Parathyroid adenoma (tissue), 2 donors: ENCODE measurements at regions not wholly inside any gene's neighbourhood (a gene's known extent, or its start where the extent isn't known, plus 50 kb on each side); places are given as distances from the start of the nearest gene placed in this dataset.

Experiments
- H2AFZ ChIP-seq: fragments of 300-600 bp; sonication (generic); one replicate; pipeline ENCODE4 v1.7.0; 2017; ENCODE audit warnings: antibody characterized with exemption, mild to moderate bottlenecking
- H3K27ac ChIP-seq: fragments of 300-600 bp; sonication (generic); one replicate; pipeline ENCODE4 v1.7.0; 2017
- H3K27me3 ChIP-seq: fragments of 300-600 bp; sonication (generic); one replicate; pipeline ENCODE4 v1.7.0; 2017; ENCODE audit warnings: low read length; ENCODE audit not compliant: control insufficient read depth, insufficient read depth
- H3K36me3 ChIP-seq: fragments of 300-600 bp; sonication (generic); one replicate; pipeline ENCODE4 v1.7.0; 2017; ENCODE audit warnings: low read length; ENCODE audit not compliant: control insufficient read depth, insufficient read depth
- H3K4me1 ChIP-seq: fragments of 300-600 bp; sonication (generic); one replicate; pipeline ENCODE4 v1.7.0; 2017; ENCODE audit warnings: control low read depth
- H3K4me2 ChIP-seq: fragments of 300-600 bp; sonication (generic); one replicate; pipeline ENCODE4 v1.7.0; 2017; ENCODE audit warnings: low read length
- H3K4me3 ChIP-seq: fragments of 300-600 bp; sonication (generic); one replicate; pipeline ENCODE4 v1.7.0; 2017; ENCODE audit warnings: low read depth, low read length
- H3K79me2 ChIP-seq: fragments of 300-600 bp; sonication (generic); one replicate; pipeline ENCODE4 v1.7.0; 2017; ENCODE audit warnings: control low read depth
- H3K9ac ChIP-seq: fragments of 300-600 bp; sonication (generic); one replicate; pipeline ENCODE4 v1.7.0; 2017; ENCODE audit warnings: mild to moderate bottlenecking
- H3K9me3 ChIP-seq: fragments of 300-600 bp; sonication (generic); one replicate; pipeline ENCODE4 v1.7.0; 2017; ENCODE audit warnings: low read length; ENCODE audit not compliant: control insufficient read depth
- CTCF ChIP-seq: fragments of 300-600 bp; sonication (generic); IDR thresholded peaks from one replicate; pipeline ENCODE4 v1.7.0; 2017; ENCODE audit warnings: antibody characterized with exemption, mild to moderate bottlenecking
- donor health status: primary hyperparathyroidism.

DNA sequence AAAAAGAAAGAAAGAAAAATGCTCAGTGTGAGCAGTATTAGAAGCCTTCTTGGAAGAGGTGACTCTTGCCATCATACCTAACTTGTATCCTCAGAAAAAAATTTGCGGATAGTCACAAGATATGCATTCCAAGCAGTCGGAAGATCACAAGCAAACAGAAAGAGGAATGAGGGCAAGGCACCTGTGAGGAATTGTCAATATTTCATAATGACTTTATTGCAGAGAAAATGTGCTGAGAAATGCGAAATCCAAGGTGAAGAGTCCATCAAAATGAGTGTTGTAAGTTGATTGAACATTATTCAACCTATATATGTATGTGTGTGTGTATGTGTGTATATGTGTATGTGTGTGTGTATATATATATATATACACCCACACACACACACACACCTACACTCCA, 1624.7 kb upstream of the LRRTM3 start:
- Histone ChIP-seq H3K27ac (no peak overlapping the region), H3K4me2 (no peak overlapping the region), H3K27me3 (no peaks in the 10 kb centered on the region), H3K36me3 (no peaks in the 10 kb centered on the region), H2AFZ (no peak overlapping the region), H3K9me3 (no peaks in the 10 kb centered on the region), H3K4me1 (no peaks in the 10 kb centered on the region), H3K9ac (no peak overlapping the region), H3K4me3 (no peak overlapping the region), H3K79me2 (no peaks in the 10 kb centered on the region)
- no peak for TF ChIP-seq CTCF

GRCh38 chr10:65306201-65306600, 1619.6 kb upstream of the LRRTM3 start:
- no peaks in the 10 kb centered on the region for H3K27me3 ChIP-seq
- H3K4me3 ChIP-seq: no peak overlapping the region
- H3K9me3 ChIP-seq: no peaks in the 10 kb centered on the region
- no peaks in the 10 kb centered on the region for H3K36me3 ChIP-seq
- no peak overlapping the region for H3K27ac ChIP-seq
- no peak for TF ChIP-seq CTCF
- no peak overlapping the region for H3K9ac ChIP-seq
- H3K4me2 ChIP-seq: no peak overlapping the region
- H2AFZ ChIP-seq: no peak overlapping the region
- H3K4me1 ChIP-seq: no peaks in the 10 kb centered on the region
- H3K79me2 ChIP-seq: no peaks in the 10 kb centered on the region

DNA sequence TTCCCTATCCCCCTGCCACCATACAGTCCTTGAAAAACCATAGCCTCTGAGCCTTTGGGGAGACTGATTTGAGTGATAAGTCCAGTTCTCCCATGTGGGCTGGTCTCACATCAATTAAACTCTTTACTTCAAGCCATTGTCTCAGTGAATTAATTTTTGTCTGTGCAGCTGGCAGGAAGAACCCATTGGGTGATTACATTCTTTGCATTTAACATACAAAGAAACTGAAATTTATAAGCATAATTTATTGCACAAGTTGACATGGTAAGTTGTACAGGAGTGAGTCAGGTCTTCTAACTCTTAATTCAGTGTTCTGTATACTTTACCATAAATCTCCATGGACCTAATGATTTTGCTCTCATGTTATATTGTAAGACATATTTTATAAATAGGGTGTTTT, 1613.0 kb upstream of the LRRTM3 start:
- Histone ChIP-seq H3K79me2 (no peaks in the 10 kb centered on the region), H3K9ac (no peak overlapping the region), H3K9me3 (no peaks in the 10 kb centered on the region), H3K4me3 (no peak overlapping the region), H3K27ac (no peak overlapping the region), H3K36me3 (no peaks in the 10 kb centered on the region), H2AFZ (no peak overlapping the region), H3K4me1 (no peaks in the 10 kb centered on the region), H3K27me3 (no peaks in the 10 kb centered on the region), H3K4me2 (no peak overlapping the region)
- TF ChIP-seq CTCF: no peak

DNA sequence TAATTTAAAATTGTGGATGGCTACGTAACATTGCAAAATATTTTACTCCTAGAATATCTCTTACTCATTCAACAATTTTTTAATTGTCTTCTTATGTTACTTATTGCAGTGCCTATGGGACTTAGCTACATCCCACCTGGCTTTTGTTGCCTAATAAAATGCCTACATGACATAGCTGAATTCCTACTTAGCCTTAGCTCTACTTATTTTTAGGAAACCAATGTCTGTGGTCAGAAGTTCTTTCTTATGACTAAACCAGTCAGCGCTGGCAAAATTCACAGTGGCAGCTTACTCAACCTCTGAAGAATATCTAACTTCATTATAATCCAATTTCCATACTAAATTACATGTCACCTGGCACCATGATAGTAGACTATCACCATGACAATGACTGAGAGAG, 1612.4 kb upstream of the LRRTM3 start:
- Histone ChIP-seq H3K79me2 (no peaks in the 10 kb centered on the region), H3K4me3 (no peak overlapping the region), H2AFZ (no peak overlapping the region), H3K9me3 (no peaks in the 10 kb centered on the region), H3K9ac (no peak overlapping the region), H3K4me2 (no peak overlapping the region), H3K4me1 (no peaks in the 10 kb centered on the region), H3K27me3 (no peaks in the 10 kb centered on the region), H3K27ac (no peak overlapping the region), H3K36me3 (no peaks in the 10 kb centered on the region)
- no peak for TF ChIP-seq CTCF

GRCh38 chr10:65314253-65314652, 1611.6 kb upstream of the LRRTM3 start:
- Histone ChIP-seq H3K79me2 (no peaks in the 10 kb centered on the region), H3K27ac (no peak overlapping the region), H3K4me1 (no peaks in the 10 kb centered on the region), H3K4me3 (no peak overlapping the region), H3K36me3 (no peaks in the 10 kb centered on the region), H3K4me2 (no peak overlapping the region), H3K9me3 (no peaks in the 10 kb centered on the region), H2AFZ (no peak overlapping the region), H3K27me3 (no peaks in the 10 kb centered on the region), H3K9ac (no peak overlapping the region)
- TF ChIP-seq CTCF: no peak
